Right kidney (tissue), 1 donor: ENCODE measurements at regions not wholly inside any gene's neighbourhood (a gene's known extent, or its start where the extent isn't known, plus 50 kb on each side); places are given as distances from the start of the nearest gene placed in this dataset.

Experiments used
- DNase-seq: peaks from one replicate; pipeline ENCODE4 v3.0.0-alpha.2; 2016

DNA sequence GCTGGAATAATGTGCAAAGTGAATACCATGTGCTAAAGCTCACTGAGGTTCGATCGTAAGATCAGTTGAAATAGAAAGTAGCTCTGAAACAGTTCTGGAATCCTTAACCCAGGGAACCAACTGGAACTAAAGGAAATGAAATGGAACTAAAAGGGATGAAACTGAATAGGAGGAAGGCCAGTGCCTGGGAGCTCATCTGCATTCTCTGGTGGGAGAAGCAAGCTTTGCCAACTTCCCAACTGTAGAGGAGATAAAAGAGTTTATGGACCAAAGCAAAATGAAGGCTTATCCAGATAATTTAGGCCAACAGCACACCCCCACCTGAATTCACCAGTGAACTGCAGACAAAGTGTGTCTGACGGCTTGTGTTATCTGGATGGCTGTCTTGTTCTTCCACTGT is 188.6 kb upstream of the HABP2 start:
- DNase-seq: no peak

DNA sequence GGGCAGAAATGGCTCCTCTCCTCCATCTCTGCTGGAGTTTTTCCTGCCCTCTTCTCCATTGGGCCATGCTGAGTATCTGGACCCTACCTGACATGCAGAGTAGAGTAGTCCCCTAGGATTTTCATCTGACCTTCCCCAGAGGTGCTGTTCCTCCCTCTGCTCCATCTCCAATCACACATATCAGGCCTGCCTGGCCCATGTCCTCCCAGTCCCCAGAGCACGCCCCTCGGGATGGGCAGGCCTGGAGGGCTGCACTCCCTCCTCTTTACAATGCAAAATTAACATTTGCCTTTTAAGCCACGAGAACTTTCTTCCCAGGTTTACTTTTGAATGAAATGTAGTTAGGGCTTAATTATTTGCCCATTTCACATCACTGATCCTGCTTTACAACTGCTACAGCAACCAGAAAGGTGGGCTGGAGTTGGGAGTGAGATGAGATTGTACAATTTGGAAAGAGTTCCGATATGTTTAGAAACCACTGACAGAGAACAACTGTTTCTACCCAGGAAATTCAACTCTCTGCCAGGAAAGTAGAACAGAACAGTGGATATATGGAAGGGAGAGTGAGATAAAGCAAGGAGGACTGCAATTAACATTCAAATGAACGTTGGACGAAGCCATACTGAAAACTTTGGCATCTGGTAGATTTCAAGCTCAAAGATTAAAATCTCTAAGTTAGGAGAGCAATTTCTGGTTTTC is 184.0 kb upstream of the HABP2 start:
- no peak for DNase-seq

DNA sequence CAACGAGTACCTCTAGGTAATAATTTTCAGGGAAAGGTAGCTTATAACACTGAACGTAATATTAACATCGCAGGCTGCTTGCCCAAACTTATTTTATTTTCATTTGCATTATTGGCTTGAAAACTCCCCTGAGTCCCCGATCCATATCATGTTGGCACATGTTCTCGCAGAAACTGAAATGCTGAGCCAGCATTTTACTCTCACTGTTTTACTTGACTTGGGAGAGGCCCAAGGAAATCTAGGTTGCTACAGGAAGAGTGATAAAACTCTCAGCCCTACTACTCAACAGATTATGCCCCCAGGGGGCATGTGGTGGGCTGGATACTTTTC is 183.5 kb upstream of the HABP2 start:
- no peak for DNase-seq

DNA sequence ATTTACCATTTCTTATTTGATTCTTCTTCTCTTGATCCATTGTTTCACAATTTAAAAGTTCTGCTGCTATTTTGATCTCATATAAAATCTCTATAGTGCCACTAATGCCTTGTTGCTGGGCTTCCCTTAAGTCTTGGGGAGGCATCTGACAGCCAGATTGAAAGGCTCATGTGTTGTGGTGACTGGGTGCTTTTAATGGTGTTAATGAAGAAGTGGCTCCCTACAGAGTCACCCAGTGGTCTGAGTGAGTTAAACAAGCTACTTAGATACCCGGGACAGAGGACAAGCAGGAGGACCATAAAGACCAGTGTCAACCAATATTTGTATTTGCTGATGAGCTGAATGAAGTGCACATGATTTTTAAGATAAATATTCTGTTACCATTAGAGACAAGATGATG is 176.4 kb upstream of the HABP2 start:
- no peak for DNase-seq

DNA sequence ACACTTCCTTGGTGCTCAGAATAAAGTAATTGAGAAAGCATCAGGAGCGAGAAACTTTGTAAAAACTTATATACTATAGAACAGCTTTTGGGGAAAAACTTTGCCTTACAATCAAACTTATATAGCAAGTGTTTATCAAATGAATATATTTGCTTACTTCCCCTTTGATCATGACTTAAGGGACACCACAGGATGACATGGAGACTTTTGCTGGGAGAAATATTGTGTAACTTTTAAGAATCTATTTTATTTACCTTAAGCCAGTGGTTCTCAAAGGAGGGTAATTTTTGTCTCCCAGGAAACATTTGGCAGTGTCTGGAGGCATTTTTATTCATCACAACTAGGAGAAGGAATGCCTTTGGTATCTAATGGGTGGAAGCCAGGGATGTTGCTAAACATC is 173.8 kb upstream of the HABP2 start:
- no peak for DNase-seq

DNA sequence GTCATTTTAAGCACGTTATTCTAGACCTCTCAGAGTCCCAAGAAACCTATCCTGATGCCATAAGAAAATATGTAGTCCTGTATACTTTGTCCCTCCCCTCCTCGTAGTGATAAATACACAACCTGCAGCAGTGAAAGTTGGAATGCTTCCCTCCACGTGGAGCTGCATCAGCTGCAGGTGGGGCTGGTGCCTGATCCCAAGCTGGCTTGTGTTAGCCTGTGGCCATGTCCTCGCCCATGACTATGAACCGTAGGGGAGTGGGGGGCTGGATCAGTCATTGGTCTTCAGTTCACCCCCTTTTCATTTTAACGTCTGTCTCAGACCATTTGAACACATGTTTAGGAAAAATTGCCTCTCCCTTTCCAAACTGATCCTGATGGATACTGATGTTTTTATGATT is 171.4 kb upstream of the HABP2 start:
- DNase-seq: no peak

DNA sequence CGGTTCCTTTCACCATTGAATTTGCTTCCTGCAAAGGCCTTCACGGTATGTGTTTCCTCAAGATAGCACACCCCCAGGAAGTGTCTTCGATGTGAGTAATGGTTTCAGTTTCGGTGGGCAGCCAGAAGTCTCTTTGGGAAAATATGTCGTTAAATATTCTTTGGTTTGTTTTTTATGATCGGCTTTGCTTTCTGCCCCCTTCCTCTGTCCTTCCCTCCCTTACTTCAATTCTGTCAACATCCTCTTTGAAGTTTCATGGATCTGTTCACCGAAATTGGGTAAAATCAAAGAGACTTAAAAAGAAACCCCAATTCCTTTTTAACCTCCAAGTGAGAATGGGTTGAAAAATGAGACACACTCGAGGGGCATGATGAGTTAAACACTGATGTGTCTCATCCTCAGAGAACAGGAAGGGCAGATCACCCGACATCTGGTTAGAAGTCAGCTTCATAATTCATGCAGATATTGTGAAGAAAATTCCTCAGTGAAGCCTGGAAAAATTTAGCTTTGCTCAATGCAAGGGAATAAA is 170.8 kb upstream of the HABP2 start:
- peak; percentile 33 for DNase-seq

DNA sequence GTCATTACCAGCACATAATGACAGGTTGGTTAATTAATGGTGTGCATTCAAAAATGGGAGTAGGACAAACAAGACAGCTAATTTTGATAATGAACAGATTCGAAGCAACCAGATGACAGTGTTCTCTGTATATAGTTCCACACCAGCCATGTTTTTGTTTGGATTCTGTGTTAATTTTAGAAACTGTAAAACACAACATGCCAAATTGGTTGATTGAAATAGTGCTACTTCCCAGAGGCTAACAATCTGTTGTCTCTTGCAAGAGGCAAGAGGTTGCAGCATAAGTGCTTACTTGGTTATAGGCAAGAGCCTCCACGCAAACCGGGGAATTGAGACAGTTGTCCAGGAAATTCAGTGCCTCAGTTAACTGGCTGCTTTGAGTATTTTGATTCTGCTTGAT is 170.2 kb upstream of the HABP2 start:
- no peak for DNase-seq

DNA sequence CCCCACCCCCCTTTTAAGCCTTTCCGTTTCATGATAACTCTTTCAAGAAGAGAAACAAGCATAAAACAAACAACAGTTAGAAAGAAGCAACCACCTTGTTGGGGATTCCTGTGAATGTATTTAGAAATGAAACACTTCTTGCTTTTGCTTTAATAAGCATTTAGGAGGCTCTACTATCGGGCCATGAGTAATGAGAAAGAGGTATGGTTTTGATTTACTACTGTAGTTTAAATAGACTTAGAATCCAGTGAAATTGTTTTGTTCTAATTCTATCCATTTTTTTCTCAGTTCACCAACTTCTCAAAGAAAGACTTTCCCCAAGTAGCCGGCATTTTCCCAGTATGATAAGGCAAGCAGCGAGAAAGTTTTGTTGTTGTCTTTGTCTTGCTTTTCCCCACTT is 168.7 kb upstream of the HABP2 start:
- DNase-seq: no peak

DNA sequence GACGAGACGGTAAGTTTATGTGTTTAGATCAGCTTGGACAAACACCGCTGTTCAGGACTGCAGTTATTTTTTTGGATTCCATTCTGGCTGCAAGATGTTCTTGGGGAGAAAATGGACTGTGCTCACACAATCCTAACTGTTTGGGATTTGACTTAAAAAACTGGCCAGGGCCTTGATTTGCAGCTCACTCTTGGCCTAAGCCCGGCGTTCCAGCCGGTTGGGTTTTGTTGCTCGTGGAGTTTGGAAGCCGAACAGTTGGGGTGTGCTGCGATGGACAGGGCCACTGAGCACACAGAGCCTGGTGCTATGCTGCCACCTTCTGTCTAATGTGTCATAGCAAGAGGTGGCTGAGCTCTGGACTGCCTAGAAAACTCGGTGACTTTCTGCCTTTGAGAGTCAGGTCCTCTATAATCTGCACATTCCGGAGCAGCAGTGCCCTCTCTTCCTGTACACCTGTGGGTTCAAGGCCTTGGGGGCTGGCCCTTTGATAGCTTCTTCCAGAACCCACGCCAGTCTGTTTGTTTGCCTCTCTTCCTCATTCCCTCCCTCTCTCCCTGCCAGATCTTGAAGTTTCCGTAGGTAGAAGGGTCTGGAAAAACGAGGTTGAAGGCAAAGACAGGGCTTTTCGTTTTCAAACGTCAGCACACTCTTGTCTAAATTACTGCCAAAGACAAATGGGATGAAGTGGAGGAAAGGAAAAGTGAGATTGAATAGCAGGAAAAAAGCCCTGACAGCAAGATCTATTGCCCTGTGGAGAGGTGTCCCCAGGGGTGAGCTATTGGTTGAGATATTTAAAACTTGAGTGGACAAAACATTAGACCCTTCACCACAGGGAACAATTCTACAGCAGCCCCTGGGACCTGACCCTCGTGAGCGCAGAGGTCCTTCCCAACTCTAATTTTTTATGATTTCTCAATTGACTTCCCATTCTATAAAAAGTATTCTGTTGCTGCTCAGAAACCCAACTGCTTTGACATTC is 167.5 kb upstream of the HABP2 start:
- DNase-seq: peak; percentile 71

DNA sequence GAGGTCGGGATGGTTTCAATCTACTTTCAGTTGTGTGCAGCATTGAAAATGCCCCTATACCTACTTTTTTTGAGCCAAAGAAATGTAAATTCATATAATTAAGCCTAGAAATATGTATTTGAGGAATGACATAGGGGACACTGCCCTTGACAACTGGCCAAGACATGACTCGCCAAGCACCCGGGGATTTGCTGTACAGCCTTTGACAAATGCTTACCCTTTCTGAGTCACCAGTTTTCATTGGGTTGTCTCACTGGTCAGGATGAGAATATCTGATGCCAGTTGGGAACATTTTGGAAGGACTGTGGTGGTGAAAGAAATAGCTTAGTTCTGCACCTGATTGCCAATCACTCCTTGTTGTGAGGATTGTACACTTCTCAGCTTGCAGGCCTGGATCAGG is 166.8 kb upstream of the HABP2 start:
- DNase-seq: no peak

DNA sequence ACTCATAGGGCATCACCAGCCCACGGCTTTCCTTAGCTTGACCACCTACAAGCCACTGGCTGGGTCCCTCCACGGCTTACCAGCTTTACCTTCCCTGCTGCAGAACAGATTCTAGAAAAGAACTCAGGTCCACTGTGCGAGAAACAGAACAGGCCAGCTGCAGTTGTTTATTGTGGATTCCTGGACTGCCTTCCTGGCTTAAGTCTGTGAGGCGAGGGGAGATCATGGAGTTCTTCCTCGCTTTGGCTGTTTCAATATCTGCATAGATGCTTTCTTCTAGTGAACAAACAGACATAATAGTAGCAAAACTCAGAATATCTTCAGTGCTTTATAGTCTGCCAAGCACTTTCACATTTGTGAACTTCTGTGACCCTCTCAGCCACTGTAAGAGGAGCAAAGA is 162.9 kb upstream of the HABP2 start:
- no peak for DNase-seq

DNA sequence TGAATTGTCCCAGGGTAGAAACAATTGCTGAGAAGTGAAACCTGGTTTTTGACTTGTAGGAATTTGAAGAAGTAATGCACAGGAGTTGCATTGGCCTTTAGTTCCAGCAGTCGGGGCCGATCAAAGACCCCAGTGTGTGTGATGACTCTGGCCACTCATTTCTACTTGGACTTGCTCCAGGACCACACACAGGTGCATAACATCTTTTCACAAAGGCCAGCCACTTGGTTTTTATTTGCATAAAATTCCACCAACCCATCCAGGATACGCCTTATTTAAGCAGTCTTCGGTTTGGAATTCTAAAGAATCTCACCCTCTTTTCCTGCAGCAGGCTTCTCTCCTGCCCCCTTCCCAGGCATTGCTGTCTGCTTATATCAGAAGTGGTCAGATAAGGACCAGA is 162.0 kb upstream of the HABP2 start:
- DNase-seq: no peak

DNA sequence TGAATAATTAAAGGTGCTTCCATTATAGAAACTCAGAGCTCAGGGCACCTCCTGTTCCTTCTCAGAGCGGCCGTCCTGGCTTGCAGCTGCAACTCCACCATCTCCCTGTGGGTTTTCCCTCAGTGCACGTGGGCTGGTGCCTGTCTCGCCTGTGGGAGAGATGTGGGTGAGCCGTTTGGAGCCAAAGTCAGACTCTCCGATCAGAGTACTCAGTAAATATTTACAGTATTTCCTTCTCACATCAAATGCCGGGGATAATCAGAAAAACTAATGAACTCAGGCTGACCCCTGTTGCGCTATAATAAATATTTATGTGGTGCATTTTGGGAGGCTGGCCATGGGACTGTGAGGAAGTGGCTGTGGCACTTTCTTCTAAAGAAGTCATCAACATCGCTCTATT is 155.8 kb upstream of the HABP2 start:
- DNase-seq: no peak

DNA sequence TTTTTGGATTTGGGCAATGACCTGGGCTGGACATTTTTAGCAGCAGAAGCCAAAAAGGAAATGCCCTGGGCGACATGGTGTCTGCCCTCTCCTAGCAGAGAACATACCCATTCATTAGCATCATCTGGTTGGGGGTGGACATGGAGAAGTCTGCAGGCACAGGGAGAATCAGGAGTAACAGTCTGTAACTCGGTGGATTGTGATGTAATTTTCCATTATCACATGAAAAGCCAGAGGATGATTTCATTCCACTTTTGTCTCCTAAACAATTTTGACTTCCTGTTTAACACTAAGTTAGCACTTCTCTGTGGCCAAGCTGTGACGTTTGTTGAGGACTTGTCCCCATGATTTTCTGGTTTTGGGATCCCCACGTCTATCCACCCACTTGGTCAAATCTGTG is 153.8 kb upstream of the HABP2 start:
- DNase-seq: no peak

DNA sequence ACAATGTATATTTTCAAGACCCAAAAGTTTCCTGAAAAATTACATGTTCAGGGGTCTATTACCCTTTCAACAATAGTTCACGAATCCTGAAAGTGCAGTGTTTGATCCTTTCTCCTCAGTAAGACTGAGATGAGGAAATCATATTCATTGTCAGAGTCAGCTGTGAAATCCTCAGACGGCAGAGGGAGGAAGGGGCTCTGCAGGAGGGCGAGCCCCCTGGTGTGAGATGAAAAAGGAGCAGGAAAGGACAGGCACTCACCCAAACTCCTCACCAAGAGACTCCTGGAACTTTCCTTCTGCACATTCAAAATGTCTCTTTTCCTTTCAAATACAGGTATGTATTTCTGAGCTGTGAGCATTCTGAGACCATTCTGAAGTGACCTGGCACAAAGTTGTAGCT is 150.3 kb upstream of the HABP2 start:
- no peak for DNase-seq

DNA sequence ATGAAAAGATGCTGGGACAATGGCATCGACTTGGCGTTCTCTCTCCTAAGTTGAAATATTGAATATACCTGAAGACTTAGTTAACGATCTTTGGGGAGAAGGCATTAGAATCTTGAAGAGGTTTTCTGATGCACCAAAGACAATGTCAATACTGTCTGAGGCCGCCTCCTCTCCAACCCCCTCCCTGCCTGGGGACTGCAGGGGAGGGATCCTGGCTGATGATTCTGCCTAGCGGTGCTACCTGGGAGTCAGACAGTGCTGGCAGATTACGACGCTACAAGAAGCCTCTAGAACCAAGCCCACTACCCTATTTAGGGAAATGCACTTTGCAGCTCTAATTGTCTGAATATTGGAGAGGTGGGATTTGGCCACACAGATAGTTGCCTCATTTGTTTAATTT is 145.6 kb upstream of the HABP2 start:
- no peak for DNase-seq

DNA sequence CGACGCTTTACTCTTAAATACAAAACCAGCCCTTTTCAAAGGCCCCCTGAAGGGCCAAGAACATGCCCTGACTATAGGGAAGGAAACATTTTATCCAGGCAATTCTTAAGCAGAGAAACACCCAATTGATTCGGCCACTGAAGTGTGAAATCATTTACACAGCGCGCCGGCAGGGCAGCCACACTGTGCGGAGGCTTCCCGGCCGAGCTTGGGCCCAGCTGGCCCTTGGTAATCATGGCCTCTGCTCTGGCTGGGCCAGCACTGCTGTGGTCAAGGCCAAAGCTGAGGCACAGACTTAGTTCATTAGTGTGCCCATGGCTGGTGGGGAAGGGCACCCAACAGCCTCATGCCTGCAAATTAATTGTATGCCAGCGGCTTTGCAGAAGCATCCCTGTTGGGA is 143.7 kb upstream of the HABP2 start:
- DNase-seq: no peak

DNA sequence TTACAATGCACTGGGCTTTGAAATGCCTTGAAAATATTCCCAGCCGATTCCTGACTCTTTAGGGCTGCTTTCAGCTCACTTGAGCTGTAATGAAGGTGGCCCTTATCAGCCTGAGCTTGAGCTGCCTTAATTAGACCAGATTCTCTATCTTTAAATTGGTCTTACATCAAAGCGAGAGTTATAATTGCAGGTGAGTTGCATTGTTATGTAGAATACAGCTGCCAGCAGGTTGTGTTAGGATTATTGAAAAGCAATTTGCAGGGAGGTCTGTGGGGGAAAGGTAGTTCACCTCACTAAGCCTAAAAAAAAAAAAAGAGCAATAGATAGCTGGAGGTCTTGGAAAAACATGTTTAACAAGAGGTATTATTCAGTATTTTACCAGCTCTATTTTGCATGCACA is 142.2 kb upstream of the HABP2 start:
- DNase-seq: no peak

DNA sequence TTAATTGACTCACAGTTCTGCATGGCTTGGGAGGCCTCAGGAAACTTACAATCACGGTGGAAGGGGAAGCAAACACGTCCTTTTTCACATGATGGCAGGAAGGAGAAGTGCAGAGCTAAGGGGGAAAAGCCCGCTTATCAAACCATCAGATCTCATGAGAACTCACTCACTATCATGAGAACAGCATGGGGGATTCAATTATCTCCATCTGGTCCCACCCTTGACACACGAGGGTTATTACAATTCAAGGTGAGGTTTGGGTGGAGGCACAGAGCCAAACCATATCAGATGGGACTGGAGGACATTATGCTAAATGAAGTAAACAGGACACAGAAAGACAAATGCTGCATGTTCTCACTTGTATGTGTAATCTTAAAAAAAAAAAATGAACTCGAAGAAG is 141.4 kb upstream of the HABP2 start:
- DNase-seq: no peak

DNA sequence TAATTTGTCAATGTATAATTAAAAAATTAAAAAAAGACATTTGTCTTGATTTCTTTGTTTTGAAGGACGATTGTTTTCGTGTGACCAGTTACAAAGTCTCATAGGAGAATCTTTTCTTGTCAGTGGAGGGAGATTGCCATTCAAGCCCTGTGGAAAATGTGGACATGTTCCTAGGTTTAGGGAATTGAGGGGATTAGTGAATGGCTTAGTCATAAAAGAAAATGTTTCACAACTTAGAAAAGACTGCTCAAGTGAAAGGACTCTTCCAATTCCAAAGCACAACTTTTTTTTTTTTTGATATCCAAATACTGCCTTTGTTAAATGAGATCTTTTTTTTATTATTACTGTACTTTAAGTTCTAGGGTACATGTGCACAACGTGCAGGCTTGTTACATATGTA is 140.7 kb upstream of the HABP2 start:
- DNase-seq: no peak

DNA sequence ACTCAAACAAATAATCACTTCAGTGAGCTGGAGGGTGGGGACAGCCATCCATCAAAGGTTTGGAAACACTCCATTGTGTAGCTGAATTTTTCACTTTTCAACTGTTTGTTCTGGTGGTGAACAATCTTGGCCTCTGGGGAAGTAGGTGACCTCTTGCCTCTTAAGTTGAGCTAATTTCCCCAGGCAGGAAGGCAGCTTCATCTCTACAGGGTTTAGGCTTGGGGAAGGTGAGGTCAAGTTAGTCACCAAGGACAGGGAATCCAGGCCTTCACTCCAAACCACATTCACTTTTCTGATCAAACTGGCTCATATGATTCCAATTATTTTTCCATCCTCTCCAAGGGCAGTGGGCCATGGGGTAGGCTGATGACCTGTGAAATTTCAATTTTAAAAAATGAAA is 138.3 kb upstream of the HABP2 start:
- DNase-seq: no peak

DNA sequence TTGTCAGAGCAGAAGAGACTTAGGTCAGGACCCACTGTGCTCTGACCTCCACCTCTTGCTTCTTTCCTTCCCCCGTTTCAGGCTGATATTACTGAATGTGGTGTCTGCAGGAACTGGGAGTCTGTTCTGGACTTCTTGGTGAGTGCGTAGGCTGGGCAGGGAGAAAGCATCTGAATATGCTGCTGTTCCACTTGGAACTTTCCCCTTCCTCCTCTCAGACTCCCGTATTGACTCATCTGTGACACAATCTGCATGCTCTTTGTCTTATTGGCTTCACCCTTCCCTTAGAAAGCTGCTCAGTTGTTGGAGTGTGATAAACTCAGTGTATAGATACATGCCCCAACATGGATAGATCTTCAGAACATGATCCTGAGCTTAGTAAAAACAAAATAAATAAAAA is 137.6 kb upstream of the HABP2 start:
- no peak for DNase-seq
